ENCODE measurements at regions not wholly inside any gene's neighbourhood (a gene's known extent, or its start where the extent isn't known, plus 50 kb on each side); places are given as distances from the start of the nearest gene placed in this dataset.
"Not testable (repeated sequence)": the region's sequence is repeated elsewhere in the genome, so short reads cannot be mapped to it uniquely, and the experiment has no call there.

- DNase-seq = no peak
Observed at GRCh38 chr7:119643558-119643957, 629.4 kb upstream of the KCND2 start.

- no peak for DNase-seq
Observed at GRCh38 chr7:119647286-119647685, 625.7 kb upstream of the KCND2 start.

GRCh38 chr7:119648752-119649151, 624.2 kb upstream of the KCND2 start:
- not testable (repeated sequence) for DNase-seq

- DNase-seq = no peak
Observed at GRCh38 chr7:119660080-119660479, 612.9 kb upstream of the KCND2 start.

- no peak for DNase-seq
Observed at GRCh38 chr7:119664601-119665000, 608.4 kb upstream of the KCND2 start.

GRCh38 chr7:119665796-119666195, 607.2 kb upstream of the KCND2 start:
- no peak for DNase-seq

- DNase-seq = no peak
Observed at GRCh38 chr7:119681336-119681735, 591.6 kb upstream of the KCND2 start.

- no peak for DNase-seq
Observed at GRCh38 chr7:119684763-119685162, 588.2 kb upstream of the KCND2 start.

GRCh38 chr7:119685906-119686305, 587.1 kb upstream of the KCND2 start:
- no peak for DNase-seq

- no peak for DNase-seq
Observed at GRCh38 chr7:119688831-119689230, 584.1 kb upstream of the KCND2 start.

GRCh38 chr7:119692541-119692940, 580.4 kb upstream of the KCND2 start:
- DNase-seq = no peak

GRCh38 chr7:119694506-119694905, 578.5 kb upstream of the KCND2 start:
- DNase-seq = no peak

- DNase-seq = no peak
Observed at GRCh38 chr7:119696336-119696735, 576.6 kb upstream of the KCND2 start.

- DNase-seq = no peak
Observed at GRCh38 chr7:119703895-119704294, 569.1 kb upstream of the KCND2 start.

GRCh38 chr7:119706608-119707007, 566.4 kb upstream of the KCND2 start:
- no peak for DNase-seq

- DNase-seq = no peak
Observed at GRCh38 chr7:119708891-119709290, 564.1 kb upstream of the KCND2 start.

- no peak for DNase-seq
Observed at GRCh38 chr7:119711104-119711503, 561.9 kb upstream of the KCND2 start.

GRCh38 chr7:119712886-119713462, 560.0 kb upstream of the KCND2 start:
- DNase-seq = no peak

- DNase-seq = no peak
Observed at GRCh38 chr7:119713606-119714005, 559.4 kb upstream of the KCND2 start.

GRCh38 chr7:119720541-119720940, 552.4 kb upstream of the KCND2 start:
- DNase-seq = no peak

- DNase-seq = no peak
Observed at GRCh38 chr7:119724041-119724792, 548.8 kb upstream of the KCND2 start.

GRCh38 chr7:119733127-119733879, 539.7 kb upstream of the KCND2 start:
- DNase-seq = no peak

GRCh38 chr7:119737390-119737789, 535.6 kb upstream of the KCND2 start:
- no peak for DNase-seq

- not testable (repeated sequence) for DNase-seq
Observed at GRCh38 chr7:119745280-119745679, 527.7 kb upstream of the KCND2 start.
